ENCODE measurements at regions not wholly inside any gene's neighbourhood (a gene's known extent, or its start where the extent isn't known, plus 50 kb on each side); places are given as distances from the start of the nearest gene placed in this dataset.

DNA sequence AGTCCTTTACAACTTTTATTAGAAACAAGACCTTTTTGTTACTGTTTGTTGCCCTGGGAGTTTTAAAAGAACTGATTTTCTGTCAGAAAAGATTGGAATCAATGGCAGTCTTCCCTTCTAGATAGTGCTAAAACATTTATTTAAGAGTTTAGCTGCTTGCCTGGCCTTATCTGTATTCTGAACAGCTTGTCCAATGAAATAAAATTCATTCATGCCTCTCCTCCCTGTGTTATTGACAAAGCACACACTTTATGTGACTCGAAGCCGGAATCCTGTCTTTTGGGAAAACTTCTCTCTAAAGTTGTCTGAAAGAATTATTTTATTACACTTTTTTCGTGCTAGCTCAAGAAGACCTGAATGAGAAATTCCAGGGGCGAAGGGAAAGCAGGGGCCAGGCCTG, 992.5 kb downstream of the TYW1 start:
- Histone ChIP-seq H3K4me1 (ENCODE audit: control insufficient read depth in 5 of 5, insufficient read depth in 5 of 5, low read length in 5 of 5) (peaks cover 0 to 4% (median 0%) of the 10 kb centered on the region in 5 donors), H3K4me3 (ENCODE audit: low read depth in 1 of 5, low read length in 5 of 5) (no peak overlapping the region), H3K27ac (ENCODE audit: low read depth, low read length) (no peak overlapping the region), H3K9ac (ENCODE audit: low read length in 5 of 5) (no peak overlapping the region), H3K27me3 (ENCODE audit: control insufficient read depth in 5 of 5, insufficient read depth in 4 of 5, low read length in 5 of 5) (peaks cover 0 to 3% (median 0%) of the 10 kb centered on the region in 5 donors), H3K36me3 (ENCODE audit: control insufficient read depth in 5 of 5, insufficient read depth in 5 of 5, low read length in 5 of 5) (no peaks in the 10 kb centered on the region), H3K9me3 (ENCODE audit: control insufficient read depth in 5 of 5, low read length in 5 of 5) (peaks cover 0 to 2% (median 0%) of the 10 kb centered on the region in 5 donors)

DNA sequence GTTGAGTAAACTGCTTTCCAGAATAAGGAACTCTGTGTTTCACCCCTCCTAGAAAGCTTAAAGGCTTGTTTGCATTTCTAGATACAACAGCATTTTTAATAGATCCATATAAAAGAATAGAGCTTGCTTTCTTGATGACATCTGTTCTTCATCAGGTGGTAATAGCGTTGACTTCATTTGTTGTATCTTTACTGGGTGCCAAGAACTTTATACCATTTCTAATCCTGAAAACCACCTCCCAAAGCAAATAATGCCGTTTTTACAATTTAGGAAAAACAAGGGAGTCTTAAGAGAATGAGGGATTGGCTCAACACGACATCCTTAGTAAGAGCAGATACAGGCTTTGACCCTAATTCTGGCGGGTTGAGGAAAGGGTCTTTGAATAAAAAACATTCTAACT, 993.4 kb downstream of the TYW1 start:
- Histone ChIP-seq H3K36me3 (ENCODE audit: control insufficient read depth in 5 of 5, insufficient read depth in 5 of 5, low read length in 5 of 5) (no peaks in the 10 kb centered on the region), H3K4me3 (ENCODE audit: low read depth in 1 of 5, low read length in 5 of 5) (no peak overlapping the region), H3K27ac (ENCODE audit: low read depth, low read length) (no peak overlapping the region), H3K9ac (ENCODE audit: low read length in 5 of 5) (no peak overlapping the region), H3K27me3 (ENCODE audit: control insufficient read depth in 5 of 5, insufficient read depth in 4 of 5, low read length in 5 of 5) (peaks cover 0 to 3% (median 0%) of the 10 kb centered on the region in 5 donors), H3K9me3 (ENCODE audit: control insufficient read depth in 5 of 5, low read length in 5 of 5) (peaks cover 0 to 2% (median 0%) of the 10 kb centered on the region in 5 donors), H3K4me1 (ENCODE audit: control insufficient read depth in 5 of 5, insufficient read depth in 5 of 5, low read length in 5 of 5) (peaks cover 0 to 4% (median 0%) of the 10 kb centered on the region in 5 donors)

DNA sequence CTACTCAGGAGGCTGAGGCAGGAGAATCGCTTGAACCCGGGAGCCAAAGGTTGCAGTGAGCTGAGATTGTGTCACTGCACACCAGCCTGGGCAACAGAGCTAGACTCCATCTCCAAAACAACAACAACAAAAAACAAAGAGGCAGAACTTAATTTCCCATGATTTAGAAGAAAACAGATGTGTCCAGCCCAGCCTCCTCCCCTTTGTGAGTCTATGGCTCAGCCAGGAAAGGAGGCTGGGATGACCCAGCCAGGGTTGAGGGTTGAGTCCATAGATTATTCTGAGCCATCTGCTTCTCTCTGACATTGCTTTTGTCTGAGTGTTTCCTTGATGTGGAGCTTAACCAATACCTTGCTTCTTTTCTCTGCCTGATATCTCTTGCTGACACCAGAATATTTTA, 994.1 kb downstream of the TYW1 start:
- no peak overlapping the region for H3K4me3 ChIP-seq (ENCODE audit: low read depth in 1 of 5, low read length in 5 of 5)
- no peaks in the 10 kb centered on the region for H3K36me3 ChIP-seq (ENCODE audit: control insufficient read depth in 5 of 5, insufficient read depth in 5 of 5, low read length in 5 of 5)
- H3K9me3 ChIP-seq (ENCODE audit: control insufficient read depth in 5 of 5, low read length in 5 of 5) = no peaks in the 10 kb centered on the region
- H3K9ac ChIP-seq (ENCODE audit: low read length in 5 of 5) = no peak overlapping the region
- H3K27ac ChIP-seq (ENCODE audit: low read depth, low read length) = no peak overlapping the region
- no peaks in the 10 kb centered on the region for H3K4me1 ChIP-seq (ENCODE audit: control insufficient read depth in 5 of 5, insufficient read depth in 5 of 5, low read length in 5 of 5)
- H3K27me3 ChIP-seq (ENCODE audit: control insufficient read depth in 5 of 5, insufficient read depth in 4 of 5, low read length in 5 of 5) = no peaks in the 10 kb centered on the region

DNA sequence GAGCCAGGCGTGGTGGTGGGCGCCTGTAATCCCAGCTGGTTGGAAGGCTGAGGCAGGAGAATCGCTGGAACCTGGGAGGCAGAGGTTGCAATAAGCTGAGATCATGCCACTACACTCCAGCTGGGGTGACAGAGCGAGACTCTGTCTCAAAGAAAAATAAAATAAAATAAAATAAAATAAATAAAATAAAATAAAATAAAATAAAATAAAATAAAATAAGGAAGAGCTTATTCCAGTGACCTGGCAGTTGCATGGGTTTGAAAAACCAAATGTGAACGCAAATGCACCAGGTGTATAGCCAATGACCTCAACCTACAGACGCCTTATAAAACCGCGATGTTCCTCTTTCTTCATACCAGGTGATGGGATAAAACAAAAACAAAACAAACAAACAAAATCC, 995.7 kb downstream of the TYW1 start:
- no peaks in the 10 kb centered on the region for H3K9me3 ChIP-seq (ENCODE audit: control insufficient read depth in 5 of 5, low read length in 5 of 5)
- H3K27me3 ChIP-seq (ENCODE audit: control insufficient read depth in 5 of 5, insufficient read depth in 4 of 5, low read length in 5 of 5) = no peaks in the 10 kb centered on the region
- H3K36me3 ChIP-seq (ENCODE audit: control insufficient read depth in 5 of 5, insufficient read depth in 5 of 5, low read length in 5 of 5) = no peaks in the 10 kb centered on the region
- no peak overlapping the region for H3K4me3 ChIP-seq (ENCODE audit: low read depth in 1 of 5, low read length in 5 of 5)
- no peak overlapping the region for H3K27ac ChIP-seq (ENCODE audit: low read depth, low read length)
- no peak overlapping the region for H3K9ac ChIP-seq (ENCODE audit: low read length in 5 of 5)
- H3K4me1 ChIP-seq (ENCODE audit: control insufficient read depth in 5 of 5, insufficient read depth in 5 of 5, low read length in 5 of 5) = no peaks in the 10 kb centered on the region

DNA sequence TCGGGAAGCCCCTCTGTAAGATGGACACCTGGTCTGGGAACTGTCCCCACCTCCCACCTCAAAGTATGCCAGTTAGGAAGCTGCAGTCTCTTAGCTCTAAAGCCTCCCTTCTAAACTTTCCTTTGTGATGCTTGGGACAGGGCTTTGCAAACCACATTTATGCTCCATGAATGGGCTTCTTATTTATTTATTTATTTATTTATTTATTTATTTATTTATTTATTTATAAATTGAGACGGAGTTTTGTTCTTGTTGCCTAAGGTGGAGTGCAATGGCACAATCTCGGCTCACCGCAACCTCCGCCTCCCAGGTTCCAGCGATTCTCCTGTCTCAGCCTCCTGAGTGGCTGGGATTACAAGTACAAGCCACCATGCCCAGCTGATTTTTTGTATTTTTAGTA, 1009.4 kb downstream of the TYW1 start:
- H3K36me3 ChIP-seq (ENCODE audit: control insufficient read depth in 5 of 5, insufficient read depth in 5 of 5, low read length in 5 of 5) = no peaks in the 10 kb centered on the region
- H3K27me3 ChIP-seq (ENCODE audit: control insufficient read depth in 5 of 5, insufficient read depth in 4 of 5, low read length in 5 of 5) = peaks cover 0 to 3% (median 0%) of the 10 kb centered on the region in 5 donors
- peaks cover 0 to 3% (median 0%) of the 10 kb centered on the region in 5 donors for H3K9me3 ChIP-seq (ENCODE audit: control insufficient read depth in 5 of 5, low read length in 5 of 5)
- no peak overlapping the region for H3K9ac ChIP-seq (ENCODE audit: low read length in 5 of 5)
- H3K27ac ChIP-seq (ENCODE audit: low read depth, low read length) = no peak overlapping the region
- H3K4me3 ChIP-seq (ENCODE audit: low read depth in 1 of 5, low read length in 5 of 5) = no peak overlapping the region
- no peaks in the 10 kb centered on the region for H3K4me1 ChIP-seq (ENCODE audit: control insufficient read depth in 5 of 5, insufficient read depth in 5 of 5, low read length in 5 of 5)

DNA sequence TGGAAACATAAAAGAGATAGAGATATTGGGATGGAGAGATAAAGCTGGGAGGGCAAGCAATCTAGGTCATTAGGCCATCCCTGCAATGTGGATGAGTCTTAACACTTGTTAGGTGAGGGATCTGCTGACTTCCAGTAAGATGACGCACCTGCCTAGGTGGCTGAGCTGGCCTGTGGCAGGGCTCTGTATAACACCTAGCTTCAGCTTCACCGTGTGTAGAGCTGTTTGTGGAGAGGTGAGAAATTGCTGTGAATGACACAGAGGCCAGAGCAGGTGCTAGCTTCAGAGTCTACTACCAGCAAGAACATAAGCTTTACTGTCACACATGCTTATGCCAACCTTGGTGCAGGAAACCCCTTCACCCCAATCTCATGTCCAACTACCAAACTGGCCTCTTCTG, 1010.0 kb downstream of the TYW1 start:
- Histone ChIP-seq H3K4me3 (ENCODE audit: low read depth in 1 of 5, low read length in 5 of 5) (no peak overlapping the region), H3K27me3 (ENCODE audit: control insufficient read depth in 5 of 5, insufficient read depth in 4 of 5, low read length in 5 of 5) (peaks cover 0 to 3% (median 0%) of the 10 kb centered on the region in 5 donors), H3K4me1 (ENCODE audit: control insufficient read depth in 5 of 5, insufficient read depth in 5 of 5, low read length in 5 of 5) (no peaks in the 10 kb centered on the region), H3K9ac (ENCODE audit: low read length in 5 of 5) (no peak overlapping the region), H3K36me3 (ENCODE audit: control insufficient read depth in 5 of 5, insufficient read depth in 5 of 5, low read length in 5 of 5) (no peaks in the 10 kb centered on the region), H3K27ac (ENCODE audit: low read depth, low read length) (no peak overlapping the region), H3K9me3 (ENCODE audit: control insufficient read depth in 5 of 5, low read length in 5 of 5) (peaks cover 0 to 4% (median 1%) of the 10 kb centered on the region in 5 donors)

DNA sequence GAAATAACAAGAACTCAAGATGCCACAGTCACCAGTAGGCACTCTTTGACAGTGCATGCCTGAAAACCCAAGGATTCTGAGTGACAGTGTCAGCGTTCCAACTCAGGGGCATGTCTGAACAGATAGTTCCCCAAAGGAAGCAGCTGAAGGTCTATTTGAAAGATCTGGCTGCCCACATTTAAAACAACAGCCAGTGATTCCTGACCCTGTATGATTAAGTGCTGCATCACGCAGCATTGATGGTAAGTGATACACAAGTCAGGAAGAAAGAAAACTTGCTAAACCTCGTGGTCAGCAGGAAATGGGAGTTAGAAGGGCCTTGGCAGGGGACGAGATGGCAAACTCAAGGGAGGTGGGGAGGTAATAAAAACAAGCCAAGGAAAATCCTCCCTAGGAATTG, 1013.1 kb downstream of the TYW1 start:
- H3K27ac ChIP-seq (ENCODE audit: low read depth, low read length) = no peak overlapping the region

DNA sequence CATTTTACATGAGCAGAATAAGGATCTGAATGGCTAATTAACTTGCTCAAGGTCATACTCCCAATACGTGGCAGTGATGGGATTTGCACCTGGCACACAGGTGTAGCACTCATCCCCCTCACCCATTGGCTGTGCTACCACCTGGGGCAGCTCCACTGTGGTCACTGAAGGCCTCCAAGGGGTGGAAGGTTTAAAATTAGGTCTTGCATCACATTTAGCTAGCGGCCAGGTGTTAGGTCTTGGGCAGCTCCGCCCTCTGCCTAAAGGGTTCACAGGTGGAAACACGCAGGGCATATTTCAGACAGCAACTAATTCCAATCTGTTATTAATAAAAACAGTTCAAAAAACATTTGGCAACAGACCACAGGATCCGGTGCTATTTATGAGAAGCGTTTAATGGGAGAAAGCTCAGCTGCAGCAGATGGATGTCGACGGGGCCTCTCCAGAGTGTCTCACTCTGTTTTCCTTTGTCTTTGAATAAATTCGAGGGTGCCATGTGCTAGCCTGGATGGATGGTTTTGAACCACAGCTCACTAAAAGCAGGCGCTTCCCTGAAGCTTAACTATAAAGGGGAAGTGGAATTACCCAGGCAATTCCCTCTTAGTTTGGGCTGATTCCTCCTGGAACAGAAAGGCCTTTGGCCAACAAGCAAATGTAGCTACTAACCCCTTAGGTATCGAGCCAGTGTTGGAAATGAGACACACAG, 1017.6 kb downstream of the TYW1 start:
- Histone ChIP-seq H3K9ac (ENCODE audit: low read length in 5 of 5) (no peak overlapping the region), H3K27me3 (ENCODE audit: control insufficient read depth in 5 of 5, insufficient read depth in 4 of 5, low read length in 5 of 5) (no peaks in the 10 kb centered on the region), H3K9me3 (ENCODE audit: control insufficient read depth in 5 of 5, low read length in 5 of 5) (peaks cover 0 to 9% (median 6%) of the 10 kb centered on the region in 5 donors), H3K27ac (ENCODE audit: low read depth, low read length) (no peak overlapping the region), H3K36me3 (ENCODE audit: control insufficient read depth in 5 of 5, insufficient read depth in 5 of 5, low read length in 5 of 5) (no peaks in the 10 kb centered on the region), H3K4me3 (ENCODE audit: low read depth in 1 of 5, low read length in 5 of 5) (no peak overlapping the region), H3K4me1 (ENCODE audit: control insufficient read depth in 5 of 5, insufficient read depth in 5 of 5, low read length in 5 of 5) (no peaks in the 10 kb centered on the region)

More for the DNA sequence above, 1013.1 kb downstream of the TYW1 start:
- Histone ChIP-seq H3K9ac (ENCODE audit: low read length in 5 of 5) (no peak overlapping the region), H3K9me3 (ENCODE audit: control insufficient read depth in 5 of 5, low read length in 5 of 5) (peaks cover 0 to 7% (median 6%) of the 10 kb centered on the region in 5 donors), H3K4me1 (ENCODE audit: control insufficient read depth in 5 of 5, insufficient read depth in 5 of 5, low read length in 5 of 5) (no peaks in the 10 kb centered on the region), H3K36me3 (ENCODE audit: control insufficient read depth in 5 of 5, insufficient read depth in 5 of 5, low read length in 5 of 5) (no peaks in the 10 kb centered on the region), H3K4me3 (ENCODE audit: low read depth in 1 of 5, low read length in 5 of 5) (no peak overlapping the region), H3K27me3 (ENCODE audit: control insufficient read depth in 5 of 5, insufficient read depth in 4 of 5, low read length in 5 of 5) (peaks cover 0 to 3% (median 0%) of the 10 kb centered on the region in 5 donors)

DNA sequence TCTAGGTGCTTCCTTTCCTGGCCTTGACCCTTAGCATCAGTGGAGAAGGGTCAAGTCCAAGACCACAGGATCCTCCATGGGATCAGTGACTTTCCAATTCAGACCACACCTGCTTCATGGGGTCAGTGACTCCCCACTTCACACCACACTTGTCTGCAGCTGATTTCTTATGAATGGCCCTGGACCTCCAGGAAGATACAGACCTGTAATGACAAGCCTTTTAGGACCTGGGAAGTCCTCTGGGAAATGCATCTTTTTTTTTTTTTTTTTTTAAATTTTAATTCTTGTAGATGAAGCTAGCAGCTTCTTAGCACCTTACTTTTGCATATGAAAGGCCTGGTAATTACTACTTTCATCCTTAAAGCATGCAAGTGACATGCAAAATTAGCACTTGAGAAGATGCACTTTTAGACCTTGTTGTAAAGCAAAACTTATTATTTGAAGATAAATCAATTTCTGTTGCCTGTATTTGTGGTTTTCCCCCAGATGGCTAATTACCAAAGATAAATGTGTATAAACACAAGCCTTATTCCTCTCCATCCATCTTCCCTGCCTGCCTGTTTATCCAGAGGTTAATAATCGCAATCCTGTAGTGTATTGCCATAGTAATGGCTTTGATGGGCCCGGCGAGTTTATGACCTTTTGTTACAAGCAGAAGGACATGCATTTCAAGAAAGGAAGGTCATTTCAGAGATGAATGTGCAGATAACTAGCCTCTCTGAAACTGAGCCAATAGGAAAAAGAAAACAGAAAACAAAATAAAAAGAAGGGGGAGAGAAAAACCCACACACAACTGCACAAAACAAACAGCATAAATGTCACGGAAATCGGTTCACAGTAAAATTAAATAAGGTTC, 1018.7 kb downstream of the TYW1 start:
- Histone ChIP-seq H3K27me3 (ENCODE audit: control insufficient read depth in 5 of 5, insufficient read depth in 4 of 5, low read length in 5 of 5) (no peaks in the 10 kb centered on the region), H3K9ac (ENCODE audit: low read length in 5 of 5) (no peak overlapping the region), H3K4me3 (ENCODE audit: low read depth in 1 of 5, low read length in 5 of 5) (no peak overlapping the region), H3K36me3 (ENCODE audit: control insufficient read depth in 5 of 5, insufficient read depth in 5 of 5, low read length in 5 of 5) (no peaks in the 10 kb centered on the region), H3K9me3 (ENCODE audit: control insufficient read depth in 5 of 5, low read length in 5 of 5) (peaks cover 0 to 9% (median 6%) of the 10 kb centered on the region in 5 donors), H3K27ac (ENCODE audit: low read depth, low read length) (no peak overlapping the region), H3K4me1 (ENCODE audit: control insufficient read depth in 5 of 5, insufficient read depth in 5 of 5, low read length in 5 of 5) (no peaks in the 10 kb centered on the region)

DNA sequence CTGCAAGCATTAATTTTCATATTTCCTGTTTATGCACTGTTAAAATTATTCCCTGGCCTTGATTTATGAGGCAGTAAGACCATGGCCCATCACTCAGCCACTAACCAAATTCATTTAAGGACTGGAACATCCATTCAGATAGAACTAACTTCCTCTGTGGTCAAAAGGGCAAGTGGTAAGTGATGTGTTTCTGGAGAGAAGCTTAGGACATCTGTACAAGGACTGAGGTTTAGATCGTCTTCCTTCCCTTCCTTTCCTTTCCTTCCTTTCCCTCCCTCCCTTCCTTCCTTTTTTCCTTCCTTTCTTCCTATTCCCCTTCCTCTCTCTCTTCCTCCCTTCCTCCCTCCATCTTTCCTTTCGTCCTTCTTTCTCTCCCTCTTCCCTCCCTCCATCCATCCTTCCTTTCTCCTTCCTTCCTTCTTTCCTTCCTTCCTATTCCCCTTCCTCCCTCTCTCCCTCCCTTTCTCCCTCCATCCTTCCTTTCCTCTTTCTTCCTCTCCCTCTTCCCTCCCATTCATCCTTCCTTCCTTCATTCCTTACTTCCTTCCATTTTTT, 1019.4 kb downstream of the TYW1 start:
- no peak overlapping the region for H3K27ac ChIP-seq (ENCODE audit: low read depth, low read length)
- no peak overlapping the region for H3K9ac ChIP-seq (ENCODE audit: low read length in 5 of 5)
- no peak overlapping the region for H3K4me3 ChIP-seq (ENCODE audit: low read depth in 1 of 5, low read length in 5 of 5)
- peaks cover 0 to 9% (median 6%) of the 10 kb centered on the region in 5 donors for H3K9me3 ChIP-seq (ENCODE audit: control insufficient read depth in 5 of 5, low read length in 5 of 5)
- no peaks in the 10 kb centered on the region for H3K36me3 ChIP-seq (ENCODE audit: control insufficient read depth in 5 of 5, insufficient read depth in 5 of 5, low read length in 5 of 5)
- H3K4me1 ChIP-seq (ENCODE audit: control insufficient read depth in 5 of 5, insufficient read depth in 5 of 5, low read length in 5 of 5) = no peaks in the 10 kb centered on the region
- no peaks in the 10 kb centered on the region for H3K27me3 ChIP-seq (ENCODE audit: control insufficient read depth in 5 of 5, insufficient read depth in 4 of 5, low read length in 5 of 5)
